HCT116 (cell line): ENCODE measurements at regions not wholly inside any gene's neighbourhood (a gene's known extent, or its start where the extent isn't known, plus 50 kb on each side); places are given as distances from the start of the nearest gene placed in this dataset.

Source experiments
- ATAC-seq: fragments of 200-7000 bp; cut with Tn5 transposase; 2 replicates; pipeline ENCODE4 v1.9.1; 2020; ENCODE audit warnings: mild to moderate bottlenecking, moderate library complexity
- BruUV-seq: library from RNA; stranded (reverse); fragments of 400-500 nt; replicated peaks from 2 replicates; lab custom pipeline; 2021; lab: Mats Ljungman, UMichigan
- CTCF ChIA-PET: fragments of 300-600 bp; sonication (Branson Sonifier 250); formaldehyde crosslinking; loops from one replicate; lab custom pipeline; 2021; ENCODE audit warnings: antibody characterized with exemption; lab: Charles Lee
- POLR2A ChIA-PET: fragments of 300-600, 350-600 bp; sonication (Branson Sonifier 250); formaldehyde crosslinking; loops from one replicate; lab custom pipeline; 2021; ENCODE audit warnings: antibody characterized with exemption; lab: Charles Lee
- RAD21 ChIA-PET, 2 experiments: fragments of 300-600 bp; sonication (Branson Sonifier 250); formaldehyde crosslinking; loops; one replicate each; lab custom pipeline; 2023; ENCODE audit warnings: low total read pairs in 2 of 2; ENCODE audit not compliant: uncharacterized antibody in 2 of 2, unreplicated experiment in 2 of 2, low non-redundant PET in 1 of 2; lab: Charles Lee
- DNase-seq: peaks from one replicate; pipeline ENCODE4 v3.0.0-alpha.2; 2010; ENCODE audit warnings: low read depth, low spot score
- H2AFZ ChIP-seq: fragments of 200-600 bp; shearing (Covaris generic), sonication (generic); 2 replicates; pipeline ENCODE4 v1.6.1; 2017; ENCODE audit warnings: low read depth, mixed run types, mixed read lengths, antibody characterized with exemption, low read length; ENCODE audit not compliant: poor library complexity, severe bottlenecking
- H3K27ac ChIP-seq: 2 replicates; pipeline ENCODE4 v1.5.1; 2012; ENCODE audit warnings: low read depth, low read length
- H3K27me3 ChIP-seq: fragments of 200-600 bp; sonication (generic); 2 replicates; pipeline ENCODE4 v1.6.1; 2016; ENCODE audit warnings: mixed run types, low read length, mixed read lengths; ENCODE audit not compliant: insufficient read depth
- H3K36me3 ChIP-seq, 2 experiments: fragments of 200-500 bp in 1 of 2; fragments of 200-600 bp in 1 of 2; sonication (Bioruptor generic) in 1 of 2; sonication (generic) in 1 of 2; 2 replicates each; pipeline versions ENCODE4 v1.5.1 to v1.6.1; 2014 to 2016; ENCODE audit warnings: low read length in 2 of 2, inconsistent platforms in 1 of 2, mixed read lengths in 1 of 2, mixed run types in 1 of 2; ENCODE audit not compliant: insufficient read depth in 2 of 2, control insufficient read depth in 1 of 2
- H3K4me1 ChIP-seq, 2 experiments: fragments of 200-600 bp in 1 of 2; sonication (generic) in 1 of 2; 2 replicates each; pipeline versions ENCODE4 v1.5.1 to v1.6.1; 2012 to 2017; ENCODE audit warnings: low read length in 2 of 2, inconsistent platforms in 1 of 2, mild to moderate bottlenecking in 1 of 2, mixed read lengths in 1 of 2, mixed run types in 1 of 2, moderate library complexity in 1 of 2; ENCODE audit not compliant: insufficient read depth in 2 of 2, control insufficient read depth in 1 of 2
- H3K4me2 ChIP-seq: fragments of 200-600 bp; sonication (generic); 2 replicates; pipeline ENCODE4 v1.6.1; 2017; ENCODE audit warnings: mixed run types, low read length, mixed read lengths
- H3K4me3 ChIP-seq, 2 experiments: fragments of 200-600 bp in 1 of 2; sonication (generic) in 1 of 2; replicated peaks in 1 of 2; 2 replicates each; pipeline ENCODE4 v1.5.1; 2011 to 2016; ENCODE audit warnings: low read length in 2 of 2, control low read depth in 1 of 2, low read depth in 1 of 2, mild to moderate bottlenecking in 1 of 2, mixed read lengths in 1 of 2, mixed run types in 1 of 2
- H3K79me2 ChIP-seq: fragments of 200-600 bp; sonication (generic); 2 replicates; pipeline ENCODE4 v1.6.1; 2017; ENCODE audit warnings: mild to moderate bottlenecking, mixed run types, low read length, moderate library complexity, mixed read lengths; ENCODE audit not compliant: insufficient read depth
- H3K9ac ChIP-seq: fragments of 200-600 bp; sonication (generic); 2 replicates; pipeline ENCODE4 v1.6.1; 2016; ENCODE audit warnings: low read length, mixed read lengths
- H3K9me2 ChIP-seq: fragments of 200-600 bp; sonication (generic), shearing (Covaris generic); 2 replicates; pipeline ENCODE4 v1.6.1; 2017; ENCODE audit warnings: mixed run types, mild to moderate bottlenecking, moderate library complexity; ENCODE audit not compliant: insufficient read depth
- H3K9me3 ChIP-seq, 2 experiments: fragments of 200-500 bp in 1 of 2; fragments of 200-600 bp in 1 of 2; sonication (Bioruptor generic) in 1 of 2; sonication (generic) in 1 of 2; 2 replicates each; pipeline ENCODE4 v1.6.1; 2014 to 2017; ENCODE audit warnings: low read length in 2 of 2, mixed read lengths in 2 of 2, inconsistent platforms in 1 of 2, low read depth in 1 of 2, mild to moderate bottlenecking in 1 of 2, mixed run types in 1 of 2, moderate library complexity in 1 of 2; ENCODE audit not compliant: control insufficient read depth in 1 of 2, insufficient read depth in 1 of 2
- H4K20me1 ChIP-seq: fragments of 200-600 bp; sonication (generic), shearing (Covaris generic); 2 replicates; pipeline ENCODE4 v1.6.1; 2017; ENCODE audit warnings: mixed run types, mild to moderate bottlenecking, moderate library complexity; ENCODE audit not compliant: insufficient read depth
- CEBPB ChIP-seq: IDR thresholded peaks from 2 replicates; pipeline ENCODE4 v1.6.1; 2012; ENCODE audit warnings: low read depth
- EGR1 ChIP-seq: IDR thresholded peaks from 2 replicates; pipeline ENCODE4 v1.6.1; 2012; ENCODE audit warnings: low read depth
- ELF1 ChIP-seq: IDR thresholded peaks from 2 replicates; pipeline ENCODE4 v1.6.1; 2012; ENCODE audit warnings: low read depth, borderline replicate concordance
- EZH2 ChIP-seq: fragments of 200-600 bp; sonication (generic); IDR thresholded peaks from 2 replicates; pipeline ENCODE4 v1.6.1; 2017; ENCODE audit warnings: antibody characterized with exemption, mixed run types
- EZH2phosphoT487 ChIP-seq: fragments of 200-600 bp; IDR thresholded peaks from 2 replicates; pipeline ENCODE4 v1.6.1; 2018; ENCODE audit warnings: antibody characterized with exemption, borderline replicate concordance
- FOSL1 ChIP-seq: IDR thresholded peaks from 2 replicates; pipeline ENCODE4 v1.6.1; 2012; ENCODE audit warnings: low read depth
- JUND ChIP-seq: IDR thresholded peaks from 2 replicates; pipeline ENCODE4 v1.6.1; 2012
- POLR2A ChIP-seq: IDR thresholded peaks from 2 replicates; pipeline ENCODE4 v1.7.0; 2011; ENCODE audit warnings: borderline replicate concordance; ENCODE audit not compliant: insufficient read depth, insufficient read length; ENCODE audit errors: extremely low read depth
- POLR2AphosphoS5 ChIP-seq: IDR thresholded peaks from 2 replicates; pipeline ENCODE4 v1.6.1; 2011; ENCODE audit warnings: mild to moderate bottlenecking, low read depth, low read length, moderate library complexity
- RAD21 ChIP-seq: IDR thresholded peaks from 2 replicates; pipeline ENCODE4 v1.6.1; 2012; ENCODE audit warnings: low read depth, mild to moderate bottlenecking
- SIN3A ChIP-seq: IDR thresholded peaks from 2 replicates; pipeline ENCODE4 v1.6.1; 2012; ENCODE audit warnings: low read depth
- SRF ChIP-seq: IDR thresholded peaks from 2 replicates; pipeline ENCODE4 v1.6.1; 2012; ENCODE audit warnings: low read depth
- TCF7L2 ChIP-seq: IDR thresholded peaks from 2 replicates; pipeline ENCODE4 v1.7.0; 2011; ENCODE audit warnings: borderline replicate concordance, inconsistent platforms; ENCODE audit not compliant: insufficient read depth, insufficient read length; ENCODE audit errors: extremely low read depth
- intact Hi-C: fragments of 100-400 bp; cut with micrococcal nuclease; formaldehyde crosslinking; loops from 2 replicates; pipeline ENCODE4 v1.10.0; 2022
- TF ChIP-seq, protein P1 (sequence below): IDR thresholded peaks from 2 replicates; pipeline ENCODE4 v1.6.1; 2011; ENCODE audit warnings: mild to moderate bottlenecking, low read length, moderate library complexity; ENCODE audit not compliant: insufficient replicate concordance; ENCODE audit errors: extremely low read depth
- TF ChIP-seq, protein P2 (sequence below): IDR thresholded peaks from 2 replicates; pipeline ENCODE4 v1.6.1; 2012
- TF ChIP-seq, protein P3 (sequence below): IDR thresholded peaks from 2 replicates; pipeline ENCODE4 v1.6.1; 2012
- TF ChIP-seq, protein P4 (sequence below): IDR thresholded peaks from 2 replicates; pipeline ENCODE4 v1.6.1; 2012; ENCODE audit warnings: low read depth

DNA sequence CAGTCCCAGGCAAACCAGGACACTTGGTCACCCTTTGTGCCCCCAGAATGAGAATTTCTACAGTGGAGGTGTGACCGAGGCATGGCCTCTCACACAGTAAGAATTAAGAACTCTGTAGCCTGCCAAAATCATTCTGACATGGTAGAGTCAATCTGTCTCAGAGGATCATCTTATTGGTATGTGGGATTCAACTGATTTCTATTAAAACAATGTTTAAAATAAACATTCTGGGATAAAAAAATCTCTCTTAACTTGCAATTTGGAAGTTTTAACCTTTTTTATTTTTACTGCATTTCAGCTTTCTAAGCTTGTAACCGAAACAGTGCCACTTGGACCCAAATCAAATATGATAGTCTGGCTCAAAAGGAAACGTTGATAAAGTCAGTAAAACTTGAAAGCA is 165.4 kb upstream of the LDB2 start:
- Histone ChIP-seq H4K20me1 (no peaks in the 10 kb centered on the region), H3K9me2 (no peaks in the 10 kb centered on the region), H3K79me2 (no peaks in the 10 kb centered on the region), H3K9ac (no peak overlapping the region), H3K27ac (no peak overlapping the region), H3K4me1 (peaks cover 0 to 6% of the 10 kb centered on the region in 2 experiments; a peak in 2 of 4 replicates), H3K4me2 (no peak overlapping the region), H3K4me3 (no peak overlapping the region), H3K9me3 (no peaks in the 10 kb centered on the region), H2AFZ (no peak overlapping the region), H3K36me3 (no peaks in the 10 kb centered on the region), H3K27me3 (no peaks in the 10 kb centered on the region)
- no peak for ATAC-seq
- BruUV-seq: no TSS peak
- POLR2A ChIA-PET: no interaction called here
- intact Hi-C loops: no loop called here
- TF ChIP-seq EZH2phosphoT487 (no peak), EZH2 (no peak)
- RAD21 ChIA-PET: no interaction called here
- no peak for DNase-seq
- CTCF ChIA-PET: no interaction called here

DNA sequence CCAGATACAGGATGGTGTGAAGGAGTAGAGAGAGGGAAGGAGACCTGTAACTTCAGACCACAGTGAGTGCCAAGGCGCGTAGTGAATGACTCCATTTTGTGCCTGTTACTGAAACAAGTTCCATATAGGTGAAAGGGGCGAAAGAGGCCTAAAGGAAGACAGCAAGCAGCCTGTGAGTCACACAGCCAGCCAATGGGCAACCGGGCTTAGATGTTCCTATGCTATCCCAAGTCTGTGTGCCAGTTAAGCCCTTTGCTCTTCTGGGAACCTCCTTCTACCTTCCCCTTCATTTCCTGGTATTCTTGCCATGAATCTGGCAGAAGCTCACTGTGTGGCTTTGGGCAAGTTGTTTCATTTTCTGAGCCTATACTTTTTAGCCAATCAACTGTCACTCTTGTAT is 161.8 kb upstream of the LDB2 start:
- intact Hi-C loops: no loop called here
- no peaks in the 10 kb centered on the region for H3K9me2 ChIP-seq
- H3K9me3 ChIP-seq: no peaks in the 10 kb centered on the region
- POLR2A ChIA-PET: no interaction called here
- CTCF ChIA-PET: no interaction called here
- TF ChIP-seq SRF (no peak), ELF1 (no peak), JUND (no peak), SIN3A (no peak), CEBPB (no peak), EZH2 (no peak), RAD21 (no peak), FOSL1 (no peak), POLR2AphosphoS5 (no peak), POLR2A (no peak), TCF7L2 (no peak), EGR1 (no peak)
- TF ChIP-seq, protein P1, sequence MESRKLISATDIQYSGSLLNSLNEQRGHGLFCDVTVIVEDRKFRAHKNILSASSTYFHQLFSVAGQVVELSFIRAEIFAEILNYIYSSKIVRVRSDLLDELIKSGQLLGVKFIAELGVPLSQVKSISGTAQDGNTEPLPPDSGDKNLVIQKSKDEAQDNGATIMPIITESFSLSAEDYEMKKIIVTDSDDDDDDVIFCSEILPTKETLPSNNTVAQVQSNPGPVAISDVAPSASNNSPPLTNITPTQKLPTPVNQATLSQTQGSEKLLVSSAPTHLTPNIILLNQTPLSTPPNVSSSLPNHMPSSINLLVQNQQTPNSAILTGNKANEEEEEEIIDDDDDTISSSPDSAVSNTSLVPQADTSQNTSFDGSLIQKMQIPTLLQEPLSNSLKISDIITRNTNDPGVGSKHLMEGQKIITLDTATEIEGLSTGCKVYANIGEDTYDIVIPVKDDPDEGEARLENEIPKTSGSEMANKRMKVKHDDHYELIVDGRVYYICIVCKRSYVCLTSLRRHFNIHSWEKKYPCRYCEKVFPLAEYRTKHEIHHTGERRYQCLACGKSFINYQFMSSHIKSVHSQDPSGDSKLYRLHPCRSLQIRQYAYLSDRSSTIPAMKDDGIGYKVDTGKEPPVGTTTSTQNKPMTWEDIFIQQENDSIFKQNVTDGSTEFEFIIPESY: no peak
- TF ChIP-seq, protein P2, sequence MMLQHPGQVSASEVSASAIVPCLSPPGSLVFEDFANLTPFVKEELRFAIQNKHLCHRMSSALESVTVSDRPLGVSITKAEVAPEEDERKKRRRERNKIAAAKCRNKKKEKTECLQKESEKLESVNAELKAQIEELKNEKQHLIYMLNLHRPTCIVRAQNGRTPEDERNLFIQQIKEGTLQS: no peak
- TF ChIP-seq, protein P3, sequence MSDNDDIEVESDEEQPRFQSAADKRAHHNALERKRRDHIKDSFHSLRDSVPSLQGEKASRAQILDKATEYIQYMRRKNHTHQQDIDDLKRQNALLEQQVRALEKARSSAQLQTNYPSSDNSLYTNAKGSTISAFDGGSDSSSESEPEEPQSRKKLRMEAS: no peak
- TF ChIP-seq, protein P4, sequence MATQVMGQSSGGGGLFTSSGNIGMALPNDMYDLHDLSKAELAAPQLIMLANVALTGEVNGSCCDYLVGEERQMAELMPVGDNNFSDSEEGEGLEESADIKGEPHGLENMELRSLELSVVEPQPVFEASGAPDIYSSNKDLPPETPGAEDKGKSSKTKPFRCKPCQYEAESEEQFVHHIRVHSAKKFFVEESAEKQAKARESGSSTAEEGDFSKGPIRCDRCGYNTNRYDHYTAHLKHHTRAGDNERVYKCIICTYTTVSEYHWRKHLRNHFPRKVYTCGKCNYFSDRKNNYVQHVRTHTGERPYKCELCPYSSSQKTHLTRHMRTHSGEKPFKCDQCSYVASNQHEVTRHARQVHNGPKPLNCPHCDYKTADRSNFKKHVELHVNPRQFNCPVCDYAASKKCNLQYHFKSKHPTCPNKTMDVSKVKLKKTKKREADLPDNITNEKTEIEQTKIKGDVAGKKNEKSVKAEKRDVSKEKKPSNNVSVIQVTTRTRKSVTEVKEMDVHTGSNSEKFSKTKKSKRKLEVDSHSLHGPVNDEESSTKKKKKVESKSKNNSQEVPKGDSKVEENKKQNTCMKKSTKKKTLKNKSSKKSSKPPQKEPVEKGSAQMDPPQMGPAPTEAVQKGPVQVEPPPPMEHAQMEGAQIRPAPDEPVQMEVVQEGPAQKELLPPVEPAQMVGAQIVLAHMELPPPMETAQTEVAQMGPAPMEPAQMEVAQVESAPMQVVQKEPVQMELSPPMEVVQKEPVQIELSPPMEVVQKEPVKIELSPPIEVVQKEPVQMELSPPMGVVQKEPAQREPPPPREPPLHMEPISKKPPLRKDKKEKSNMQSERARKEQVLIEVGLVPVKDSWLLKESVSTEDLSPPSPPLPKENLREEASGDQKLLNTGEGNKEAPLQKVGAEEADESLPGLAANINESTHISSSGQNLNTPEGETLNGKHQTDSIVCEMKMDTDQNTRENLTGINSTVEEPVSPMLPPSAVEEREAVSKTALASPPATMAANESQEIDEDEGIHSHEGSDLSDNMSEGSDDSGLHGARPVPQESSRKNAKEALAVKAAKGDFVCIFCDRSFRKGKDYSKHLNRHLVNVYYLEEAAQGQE: no peak
- no peak overlapping the region for H3K4me2 ChIP-seq
- no peak overlapping the region for H2AFZ ChIP-seq
- H3K79me2 ChIP-seq: no peaks in the 10 kb centered on the region
- no peak overlapping the region for H3K4me3 ChIP-seq
- H3K36me3 ChIP-seq: no peaks in the 10 kb centered on the region
- H3K9ac ChIP-seq: no peak overlapping the region
- BruUV-seq: no TSS peak
- no peaks in the 10 kb centered on the region for H3K4me1 ChIP-seq
- no peak overlapping the region for H3K27ac ChIP-seq
- DNase-seq (no peak), ATAC-seq (no peak)
- RAD21 ChIA-PET: no interaction called here
- peaks cover 11% of the 10 kb centered on the region; the same call in 1 of the 2 replicates for H3K27me3 ChIP-seq
- no peaks in the 10 kb centered on the region for H4K20me1 ChIP-seq
